Panc1 (cell line): ENCODE measurements at regions not wholly inside any gene's neighbourhood (a gene's known extent, or its start where the extent isn't known, plus 50 kb on each side); places are given as distances from the start of the nearest gene placed in this dataset.

Source experiments
- ATAC-seq: fragments of 200-7000 bp; cut with Tn5 transposase; 2 replicates; pipeline ENCODE4 v1.9.1; 2020; ENCODE audit warnings: mild to moderate bottlenecking, moderate library complexity
- BruUV-seq: library from RNA; stranded (reverse); fragments of 400-500 nt; replicated peaks from 2 replicates; lab custom pipeline; 2021; lab: Mats Ljungman, UMichigan
- CTCF ChIA-PET: fragments of 300-600 bp; sonication (Branson Sonifier 250); formaldehyde crosslinking; loops from one replicate; lab custom pipeline; 2022; ENCODE audit warnings: antibody characterized with exemption; lab: Charles Lee
- POLR2A ChIA-PET: fragments of 300-600 bp; sonication (Branson Sonifier 250); formaldehyde crosslinking; loops from one replicate; lab custom pipeline; 2022; ENCODE audit warnings: antibody characterized with exemption; lab: Charles Lee
- DNase-seq: peaks from one replicate; pipeline ENCODE4 v3.0.0-alpha.2; 2010; ENCODE audit warnings: low read depth, low spot score
- H3K27ac ChIP-seq: 2 replicates; pipeline ENCODE4 v1.5.1; 2011; ENCODE audit warnings: mild to moderate bottlenecking, low read length, inconsistent platforms
- H3K27me3 ChIP-seq: fragments of 200-500 bp; sonication (Bioruptor generic); 2 replicates; pipeline ENCODE4 v1.6.0; 2014; ENCODE audit warnings: low read length, inconsistent platforms; ENCODE audit not compliant: control insufficient read depth, insufficient read depth
- H3K36me3 ChIP-seq: fragments of 200-500 bp; sonication (Bioruptor generic); 2 replicates; pipeline ENCODE4 v1.5.1; 2014; ENCODE audit warnings: inconsistent platforms, mild to moderate bottlenecking, low read length, moderate library complexity; ENCODE audit not compliant: control insufficient read depth, insufficient read depth
- H3K4me1 ChIP-seq: 2 replicates; pipeline ENCODE4 v1.5.1; 2011; ENCODE audit warnings: inconsistent platforms, mild to moderate bottlenecking, low read length, moderate library complexity; ENCODE audit not compliant: control insufficient read depth, insufficient read depth
- H3K4me3 ChIP-seq, 2 experiments: 2 replicates each; pipeline ENCODE4 v1.5.1; 2011 to 2012; ENCODE audit warnings: low read depth in 2 of 2, low read length in 2 of 2, mild to moderate bottlenecking in 2 of 2, inconsistent platforms in 1 of 2, moderate library complexity in 1 of 2
- H3K9me3 ChIP-seq: fragments of 200-500 bp; sonication (Bioruptor generic); 2 replicates; pipeline ENCODE4 v1.5.1; 2014; ENCODE audit warnings: low read depth, mild to moderate bottlenecking, inconsistent platforms, low read length, moderate library complexity; ENCODE audit not compliant: control insufficient read depth, insufficient read depth
- POLR2AphosphoS5 ChIP-seq: IDR thresholded peaks from 2 replicates; pipeline ENCODE4 v1.6.1; 2012; ENCODE audit warnings: mild to moderate bottlenecking, low read depth, low read length, moderate library complexity
- SIN3A ChIP-seq: IDR thresholded peaks from 2 replicates; pipeline ENCODE4 v1.6.1; 2012; ENCODE audit warnings: low read depth, mild to moderate bottlenecking, low read length, moderate library complexity, borderline replicate concordance; ENCODE audit not compliant: insufficient read depth
- TCF7L2 ChIP-seq: IDR thresholded peaks from 2 replicates; pipeline ENCODE4 v1.6.1; 2011; ENCODE audit warnings: mild to moderate bottlenecking, low read depth, low read length, inconsistent platforms
- in situ Hi-C: cut with HindIII; loops from 2 replicates; pipeline ENCODE4 v1.10.0; 2016; ENCODE audit warnings: low sequenced_read_pairs, low pct_unique_long_range_greater_than_20kb
- intact Hi-C: fragments of 100-400 bp; cut with micrococcal nuclease; formaldehyde crosslinking; loops from one replicate; pipeline ENCODE4 v1.10.0; 2022; ENCODE audit not compliant: unreplicated experiment
- TF ChIP-seq, protein P1 (sequence below), 2 experiments: IDR thresholded peaks; 2 replicates each; pipeline ENCODE4 v1.6.1; 2011 to 2012; ENCODE audit warnings: low read depth in 2 of 2, control low read depth in 1 of 2, low read length in 1 of 2, mild to moderate bottlenecking in 1 of 2, moderate library complexity in 1 of 2; ENCODE audit not compliant: insufficient read depth in 1 of 2
- TF ChIP-seq, protein P2 (sequence below): fragments of 450-650 bp; IDR thresholded peaks from 2 replicates; pipeline ENCODE4 v1.5.1; 2017; ENCODE audit warnings: mild to moderate bottlenecking

DNA sequence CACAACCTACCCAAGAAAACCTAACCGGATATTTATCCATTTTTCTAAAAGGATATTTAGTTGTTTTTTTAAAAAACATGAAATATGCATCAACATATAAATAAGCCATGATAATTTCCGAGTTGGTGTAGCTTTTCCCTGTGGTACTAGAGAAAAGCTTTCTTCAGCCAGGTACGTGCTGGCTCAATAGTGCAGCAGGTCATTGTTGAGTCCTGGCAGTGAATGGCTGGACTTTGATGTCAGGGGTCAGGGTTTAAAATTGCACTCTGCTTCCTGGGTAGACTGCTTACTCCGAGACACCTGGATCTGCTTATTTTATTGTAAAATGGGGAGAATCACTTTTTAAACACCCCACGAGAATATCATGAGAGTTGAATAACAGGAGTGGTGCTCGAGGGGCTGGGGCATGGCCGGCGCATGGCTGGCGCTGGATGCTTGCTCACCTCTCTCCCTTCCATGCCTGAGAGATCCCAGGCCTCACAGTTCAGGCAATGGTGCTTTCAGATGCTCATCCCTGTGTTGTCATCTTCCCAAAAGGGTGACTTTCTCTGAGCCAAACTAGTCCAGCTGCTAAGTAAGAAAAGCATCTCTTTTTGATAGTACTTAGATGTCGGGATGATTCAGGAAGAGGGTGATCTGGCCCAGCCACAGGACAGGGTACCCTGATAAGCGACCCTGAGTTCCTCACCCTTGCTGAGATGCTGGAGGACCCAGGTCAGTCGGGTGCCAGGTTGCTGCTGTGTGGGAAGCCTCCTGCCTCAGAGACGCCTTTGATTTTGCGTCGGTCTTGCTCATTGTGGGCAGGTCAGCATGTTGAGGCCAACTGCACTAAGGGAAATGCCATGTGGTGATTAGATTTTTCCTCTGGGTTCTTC is 269.1 kb upstream of the FOXQ1 start:
- no peak for DNase-seq
- no peaks in the 10 kb centered on the region for H3K36me3 ChIP-seq
- intact Hi-C loops = no loop called here
- ATAC-seq = no peak
- ChIA-PET CTCF (no interaction called here), POLR2A (no interaction called here)
- in situ Hi-C loops = no loop called here
- TF ChIP-seq, protein P1, sequence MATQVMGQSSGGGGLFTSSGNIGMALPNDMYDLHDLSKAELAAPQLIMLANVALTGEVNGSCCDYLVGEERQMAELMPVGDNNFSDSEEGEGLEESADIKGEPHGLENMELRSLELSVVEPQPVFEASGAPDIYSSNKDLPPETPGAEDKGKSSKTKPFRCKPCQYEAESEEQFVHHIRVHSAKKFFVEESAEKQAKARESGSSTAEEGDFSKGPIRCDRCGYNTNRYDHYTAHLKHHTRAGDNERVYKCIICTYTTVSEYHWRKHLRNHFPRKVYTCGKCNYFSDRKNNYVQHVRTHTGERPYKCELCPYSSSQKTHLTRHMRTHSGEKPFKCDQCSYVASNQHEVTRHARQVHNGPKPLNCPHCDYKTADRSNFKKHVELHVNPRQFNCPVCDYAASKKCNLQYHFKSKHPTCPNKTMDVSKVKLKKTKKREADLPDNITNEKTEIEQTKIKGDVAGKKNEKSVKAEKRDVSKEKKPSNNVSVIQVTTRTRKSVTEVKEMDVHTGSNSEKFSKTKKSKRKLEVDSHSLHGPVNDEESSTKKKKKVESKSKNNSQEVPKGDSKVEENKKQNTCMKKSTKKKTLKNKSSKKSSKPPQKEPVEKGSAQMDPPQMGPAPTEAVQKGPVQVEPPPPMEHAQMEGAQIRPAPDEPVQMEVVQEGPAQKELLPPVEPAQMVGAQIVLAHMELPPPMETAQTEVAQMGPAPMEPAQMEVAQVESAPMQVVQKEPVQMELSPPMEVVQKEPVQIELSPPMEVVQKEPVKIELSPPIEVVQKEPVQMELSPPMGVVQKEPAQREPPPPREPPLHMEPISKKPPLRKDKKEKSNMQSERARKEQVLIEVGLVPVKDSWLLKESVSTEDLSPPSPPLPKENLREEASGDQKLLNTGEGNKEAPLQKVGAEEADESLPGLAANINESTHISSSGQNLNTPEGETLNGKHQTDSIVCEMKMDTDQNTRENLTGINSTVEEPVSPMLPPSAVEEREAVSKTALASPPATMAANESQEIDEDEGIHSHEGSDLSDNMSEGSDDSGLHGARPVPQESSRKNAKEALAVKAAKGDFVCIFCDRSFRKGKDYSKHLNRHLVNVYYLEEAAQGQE (IDR thresholded peaks at IDR 0.05; ENCODE audit: insufficient read depth in 1 of 2, low read depth in 2 of 2, low read length in 1 of 2) = no peak
- TF ChIP-seq POLR2AphosphoS5 (no peak), SIN3A (no peak), TCF7L2 (no peak)
- TF ChIP-seq, protein P2, sequence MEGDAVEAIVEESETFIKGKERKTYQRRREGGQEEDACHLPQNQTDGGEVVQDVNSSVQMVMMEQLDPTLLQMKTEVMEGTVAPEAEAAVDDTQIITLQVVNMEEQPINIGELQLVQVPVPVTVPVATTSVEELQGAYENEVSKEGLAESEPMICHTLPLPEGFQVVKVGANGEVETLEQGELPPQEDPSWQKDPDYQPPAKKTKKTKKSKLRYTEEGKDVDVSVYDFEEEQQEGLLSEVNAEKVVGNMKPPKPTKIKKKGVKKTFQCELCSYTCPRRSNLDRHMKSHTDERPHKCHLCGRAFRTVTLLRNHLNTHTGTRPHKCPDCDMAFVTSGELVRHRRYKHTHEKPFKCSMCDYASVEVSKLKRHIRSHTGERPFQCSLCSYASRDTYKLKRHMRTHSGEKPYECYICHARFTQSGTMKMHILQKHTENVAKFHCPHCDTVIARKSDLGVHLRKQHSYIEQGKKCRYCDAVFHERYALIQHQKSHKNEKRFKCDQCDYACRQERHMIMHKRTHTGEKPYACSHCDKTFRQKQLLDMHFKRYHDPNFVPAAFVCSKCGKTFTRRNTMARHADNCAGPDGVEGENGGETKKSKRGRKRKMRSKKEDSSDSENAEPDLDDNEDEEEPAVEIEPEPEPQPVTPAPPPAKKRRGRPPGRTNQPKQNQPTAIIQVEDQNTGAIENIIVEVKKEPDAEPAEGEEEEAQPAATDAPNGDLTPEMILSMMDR = no peak
- no peak overlapping the region for H3K27ac ChIP-seq
- no peak overlapping the region for H3K4me3 ChIP-seq
- no TSS peak for BruUV-seq
- H3K4me1 ChIP-seq = no peaks in the 10 kb centered on the region; the same call in 1 of the 2 replicates
- H3K27me3 ChIP-seq = peaks cover 4% of the 10 kb centered on the region
- H3K9me3 ChIP-seq = no peaks in the 10 kb centered on the region

DNA sequence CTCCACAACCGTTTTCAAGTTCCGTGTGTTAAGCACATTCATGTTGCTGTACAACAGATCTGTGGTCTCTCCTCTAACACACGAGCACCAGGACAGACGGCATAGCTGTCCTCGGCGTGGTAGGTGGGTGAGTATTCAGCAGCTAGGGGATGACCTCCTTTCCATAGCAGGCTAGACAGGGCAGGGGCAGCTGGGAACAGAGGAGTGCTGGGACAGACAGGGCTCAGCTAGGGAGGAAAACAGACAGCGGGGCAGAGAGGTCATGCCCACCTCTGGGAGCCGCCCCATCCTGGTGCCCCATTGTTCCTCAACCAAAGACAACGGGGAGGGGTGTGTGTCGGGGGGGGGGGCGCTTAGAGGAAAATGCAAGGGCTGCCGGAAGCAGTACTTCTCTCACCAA is 271.5 kb upstream of the FOXQ1 start:
- H3K9me3 ChIP-seq = no peaks in the 10 kb centered on the region
- ChIA-PET POLR2A (no interaction called here), CTCF (no interaction called here)
- no peaks in the 10 kb centered on the region; the same call in 1 of the 2 replicates for H3K4me1 ChIP-seq
- in situ Hi-C loops = no loop called here
- DNase-seq (no peak), ATAC-seq (no peak)
- TF ChIP-seq SIN3A (no peak), POLR2AphosphoS5 (no peak)
- TF ChIP-seq, protein P1 (IDR thresholded peaks at IDR 0.05; ENCODE audit: insufficient read depth in 1 of 2, low read depth in 2 of 2, low read length in 1 of 2) = no peak
- TF ChIP-seq, protein P2 = no peak
- H3K4me3 ChIP-seq = no peak overlapping the region
- BruUV-seq = no TSS peak
- H3K27ac ChIP-seq = no peak overlapping the region
- no peaks in the 10 kb centered on the region for H3K36me3 ChIP-seq
- peaks cover 4% of the 10 kb centered on the region for H3K27me3 ChIP-seq
- intact Hi-C loops = no loop called here
